NCI-H345 treated with DMSO at 0.1 percent for 48 hours (cell line): ENCODE measurements at regions not wholly inside any gene's neighbourhood (a gene's known extent, or its start where the extent isn't known, plus 50 kb on each side); places are given as distances from the start of the nearest gene placed in this dataset.

ENCODE experiments used
- DNase-seq: peaks from one replicate; lab custom pipeline; 2025; ENCODE audit not compliant: unreplicated experiment; lab: John Stamatoyannopoulos, UW

DNA sequence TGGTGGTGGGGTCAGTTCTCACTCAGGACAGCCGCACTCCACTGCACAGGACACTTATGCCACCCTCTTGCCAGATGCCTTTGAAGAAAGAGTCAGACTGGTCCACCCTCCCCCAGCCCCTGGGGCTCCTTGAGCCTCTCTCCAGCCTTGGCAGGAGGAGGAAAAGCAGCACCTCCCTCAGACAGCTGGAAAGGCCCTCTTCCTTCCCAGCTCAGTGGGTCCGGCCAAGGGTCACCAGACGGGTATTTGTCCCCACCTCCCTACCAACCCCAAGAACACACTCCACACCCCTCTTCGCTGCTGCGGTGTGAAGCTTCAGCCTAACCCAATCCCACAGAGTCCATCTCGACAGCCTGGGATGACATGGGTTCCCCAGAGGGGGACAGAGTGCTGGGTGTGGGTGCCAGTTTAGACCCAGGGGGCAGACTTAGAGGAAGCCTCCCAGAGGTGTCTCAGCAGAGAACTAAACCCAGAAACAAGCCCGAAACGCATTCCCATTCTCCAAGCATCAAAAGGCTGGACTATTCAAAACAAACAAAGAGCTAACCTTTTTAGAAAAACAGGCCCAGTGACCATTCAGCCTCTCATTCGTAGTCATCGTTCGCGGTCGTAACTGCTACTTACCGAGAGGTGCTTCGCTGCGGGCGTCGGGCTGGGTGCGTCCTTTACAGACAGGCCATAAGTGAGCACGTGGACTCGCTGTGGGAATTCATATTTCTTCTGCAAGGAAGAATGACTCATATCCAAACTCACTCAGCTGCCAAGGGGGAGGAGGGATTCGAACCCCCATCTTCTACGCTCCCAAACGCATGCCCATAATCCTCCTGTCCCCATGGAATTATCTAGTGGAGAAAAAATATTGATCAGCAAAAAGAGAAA is 57.5 kb upstream of the ANO1 start:
- DNase-seq, result no peak

DNA sequence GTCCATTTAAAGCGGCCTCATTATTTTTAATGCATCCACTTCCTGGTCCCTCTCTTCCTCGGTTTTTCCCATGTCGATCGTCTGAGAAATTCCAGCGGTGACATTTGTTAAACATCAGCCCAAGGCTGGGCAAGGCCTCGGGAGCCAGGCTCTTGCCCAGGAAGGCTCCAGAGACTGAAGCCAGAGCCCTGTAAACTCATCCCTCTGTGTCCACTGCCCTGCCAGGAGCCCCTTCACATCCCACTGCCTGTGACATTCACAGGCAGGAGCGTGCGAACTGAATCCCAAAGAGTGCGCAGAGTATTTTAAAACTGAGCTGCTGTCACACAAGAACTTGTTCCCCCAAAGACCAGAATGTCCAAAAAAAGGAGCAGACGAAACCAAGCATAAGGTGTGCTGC is 56.5 kb upstream of the ANO1 start:
- no peak for DNase-seq

DNA sequence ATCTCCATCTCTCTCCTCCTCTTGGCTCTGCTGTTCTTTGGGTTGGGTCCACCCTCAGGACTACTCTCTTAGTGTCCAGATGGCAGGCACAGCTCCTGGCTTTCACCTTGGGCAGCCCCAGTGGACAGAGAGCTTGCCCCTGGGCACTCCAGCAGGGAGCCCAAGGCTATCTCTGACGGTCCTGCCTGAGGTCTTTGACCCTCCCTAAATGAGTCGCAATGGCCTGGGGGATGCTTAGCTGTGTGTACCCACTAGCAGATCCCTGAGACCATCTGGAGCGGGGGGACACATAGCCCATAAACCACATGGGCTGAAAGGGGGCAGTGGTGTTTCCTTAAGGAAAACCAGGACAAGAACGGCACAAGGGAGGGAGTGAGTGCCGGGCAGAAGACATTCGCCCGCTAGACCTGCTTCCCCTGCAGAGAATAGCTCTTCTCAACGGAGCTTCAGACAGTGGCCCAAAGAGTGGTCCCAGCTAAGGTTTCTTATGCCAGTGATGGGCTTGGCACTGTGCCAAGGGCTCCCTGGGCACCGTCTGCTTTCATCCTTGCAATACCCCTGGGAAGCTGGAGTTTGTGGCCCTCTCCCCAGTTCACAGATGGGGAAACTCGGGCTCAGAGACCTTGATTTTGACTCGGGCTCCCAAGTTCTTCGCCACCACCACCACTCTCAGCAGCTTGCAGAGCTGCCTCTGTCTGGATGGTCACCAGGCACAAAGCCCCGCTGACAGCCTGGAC is 53.9 kb upstream of the ANO1 start:
- DNase-seq, result no peak

DNA sequence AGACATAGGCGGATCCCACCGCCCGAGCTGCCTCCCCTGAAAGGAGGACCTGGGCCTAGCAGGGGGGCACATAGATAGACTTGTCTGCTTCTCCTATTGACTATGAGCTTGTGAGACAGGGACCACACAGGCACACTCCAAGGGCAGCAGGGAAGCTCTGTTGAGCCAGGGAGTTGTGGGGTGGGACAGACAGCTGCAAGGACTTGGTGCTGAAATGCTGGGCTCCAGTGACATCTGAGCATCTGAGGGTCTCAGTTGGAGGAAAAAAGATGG is 53.4 kb upstream of the ANO1 start:
- no peak for DNase-seq

DNA sequence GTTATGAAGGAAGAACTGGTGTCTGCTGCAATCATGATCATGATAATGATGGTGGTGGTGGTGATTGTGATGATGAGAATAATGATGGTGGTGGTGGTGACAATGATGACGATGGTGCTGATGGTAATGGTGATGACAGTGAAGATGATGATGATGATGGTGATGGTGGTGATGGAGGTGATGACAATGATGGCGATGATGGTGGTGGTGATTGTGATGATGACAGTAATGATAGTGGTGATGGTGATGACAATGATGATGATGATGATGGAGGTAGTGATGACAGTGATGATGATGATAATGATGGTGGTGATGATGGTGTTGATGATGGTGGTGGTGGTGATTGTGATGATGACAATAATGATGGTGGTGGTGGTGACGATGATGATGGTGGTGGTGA is 52.8 kb upstream of the ANO1 start:
- DNase-seq, result no peak

DNA sequence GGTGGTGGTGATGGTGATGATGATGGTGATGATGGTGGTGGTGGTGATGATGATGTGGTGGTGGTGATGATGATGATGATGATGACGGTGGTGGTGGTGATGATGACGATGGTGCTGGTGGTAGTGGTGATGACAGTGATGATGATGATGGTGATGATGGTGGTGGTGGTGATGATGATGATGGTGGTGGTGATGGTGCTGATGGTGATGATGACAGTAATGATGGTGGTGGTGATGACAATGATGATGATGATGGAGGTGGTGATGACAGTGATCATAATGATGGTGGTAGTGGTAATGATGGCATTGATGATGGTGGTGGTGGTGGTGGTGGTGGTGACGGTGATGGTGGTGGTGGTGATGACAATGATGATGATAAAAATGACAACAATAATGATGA is 52.1 kb upstream of the ANO1 start:
- no peak for DNase-seq

DNA sequence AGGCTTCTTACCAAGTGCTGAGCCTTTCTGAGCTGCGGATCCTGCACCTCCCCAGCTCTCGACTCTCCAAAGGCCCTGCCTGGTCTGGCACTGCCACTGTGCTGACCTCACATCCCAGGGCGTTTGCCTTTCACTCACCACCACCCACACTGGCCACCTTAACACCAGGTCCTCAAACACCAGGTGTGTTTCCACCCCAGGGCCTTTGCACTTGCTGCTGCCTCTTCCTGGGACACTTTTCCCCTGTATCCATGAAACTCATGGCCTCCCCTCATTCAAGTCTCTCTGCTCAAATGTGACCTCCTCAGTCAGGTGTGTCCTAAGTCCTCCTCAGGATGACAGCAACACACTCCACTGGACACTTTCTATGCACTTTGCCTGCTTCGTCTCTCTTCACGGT is 51.4 kb upstream of the ANO1 start:
- no peak for DNase-seq

DNA sequence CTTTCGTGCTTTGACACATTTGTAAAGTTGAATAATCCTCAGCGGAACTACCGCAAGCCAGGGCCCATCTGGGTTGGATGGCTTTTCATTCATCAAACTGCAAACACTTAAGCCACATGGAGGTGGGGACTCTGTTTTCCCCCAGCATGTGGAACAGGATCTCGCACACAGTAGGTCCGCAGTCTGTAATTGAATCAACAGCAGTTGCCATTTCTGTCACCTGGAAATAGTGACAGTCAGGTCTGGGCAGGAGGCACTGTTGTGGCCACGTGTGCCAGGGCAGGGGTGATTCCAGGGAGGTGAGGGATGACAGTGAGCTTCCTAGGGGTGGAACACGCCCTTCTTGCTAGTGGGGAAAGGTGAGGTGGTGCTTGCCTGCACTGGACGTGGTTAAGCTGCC is 50.7 kb upstream of the ANO1 start:
- no peak for DNase-seq

DNA sequence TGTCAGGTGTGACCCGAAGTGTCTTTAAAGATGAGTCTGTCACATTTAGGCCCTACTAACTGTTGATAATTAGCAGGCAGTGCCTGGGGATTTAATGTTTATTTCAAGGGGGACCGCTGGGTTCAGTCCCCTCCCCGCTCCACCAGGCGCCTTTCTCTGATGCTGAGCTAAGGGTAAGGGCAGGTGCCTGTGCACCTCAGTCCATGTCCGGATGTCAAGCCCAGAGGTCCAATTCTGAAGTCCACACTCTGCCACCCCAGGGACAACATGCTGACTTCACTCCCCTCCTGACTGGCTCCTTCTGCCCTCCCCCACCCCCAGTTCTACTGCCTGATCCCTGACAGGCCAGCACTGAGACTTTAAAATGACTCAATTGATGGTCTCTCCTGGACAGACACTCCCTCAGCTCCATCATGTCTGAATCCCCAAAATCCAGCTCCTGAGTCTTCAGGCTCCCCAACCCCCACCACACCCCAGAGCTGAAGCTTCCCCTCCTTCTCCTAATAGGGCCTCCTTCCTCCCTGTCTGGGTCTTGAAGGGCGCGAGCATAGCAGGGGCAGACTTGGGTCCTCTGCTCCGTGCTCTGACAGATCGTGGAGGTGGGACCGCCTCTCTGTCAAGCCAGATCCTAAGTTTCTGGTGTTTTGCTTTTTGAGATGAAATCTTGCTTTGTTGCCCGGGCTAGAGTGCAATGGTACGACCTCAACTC is 49.8 kb upstream of the ANO1 start:
- DNase-seq, result no peak
